BJ (cell line): ENCODE measurements at regions not wholly inside any gene's neighbourhood (a gene's known extent, or its start where the extent isn't known, plus 50 kb on each side); places are given as distances from the start of the nearest gene placed in this dataset.

Experiments used
- CTCF ChIA-PET: fragments of 350-600 bp; formaldehyde crosslinking; extraction: SDS; loops from one replicate; lab custom pipeline; 2021; ENCODE audit warnings: antibody characterized with exemption, inconsistent platforms; lab: Yijun Ruan, JAX
- POLR2A ChIA-PET: fragments of 300-600 bp; sonication (Branson Sonifier 250); formaldehyde crosslinking; extraction: SDS; loops from one replicate; lab custom pipeline; 2021; ENCODE audit warnings: antibody characterized with exemption; lab: Charles Lee
- DNase-seq: peaks from one replicate; pipeline ENCODE4 v3.0.0-alpha.2; 2011; ENCODE audit warnings: low read depth
- H3K27me3 ChIP-seq: 2 replicates; pipeline ENCODE4 v1.6.0; 2011; ENCODE audit warnings: low read length; ENCODE audit not compliant: control insufficient read depth, insufficient read depth
- H3K36me3 ChIP-seq: 2 replicates; pipeline ENCODE4 v1.5.1; 2011; ENCODE audit warnings: low read length; ENCODE audit not compliant: control insufficient read depth, insufficient read depth
- H3K4me3 ChIP-seq: 2 replicates; pipeline ENCODE4 v1.5.1; 2011; ENCODE audit warnings: low read depth, mild to moderate bottlenecking, control low read depth, low read length
- TF ChIP-seq, protein P1 (sequence below): IDR thresholded peaks from 2 replicates; pipeline ENCODE4 v1.5.1; 2011; ENCODE audit warnings: low read depth, mild to moderate bottlenecking, control low read depth, inconsistent platforms, low read length, moderate library complexity; ENCODE audit not compliant: insufficient read depth

DNA sequence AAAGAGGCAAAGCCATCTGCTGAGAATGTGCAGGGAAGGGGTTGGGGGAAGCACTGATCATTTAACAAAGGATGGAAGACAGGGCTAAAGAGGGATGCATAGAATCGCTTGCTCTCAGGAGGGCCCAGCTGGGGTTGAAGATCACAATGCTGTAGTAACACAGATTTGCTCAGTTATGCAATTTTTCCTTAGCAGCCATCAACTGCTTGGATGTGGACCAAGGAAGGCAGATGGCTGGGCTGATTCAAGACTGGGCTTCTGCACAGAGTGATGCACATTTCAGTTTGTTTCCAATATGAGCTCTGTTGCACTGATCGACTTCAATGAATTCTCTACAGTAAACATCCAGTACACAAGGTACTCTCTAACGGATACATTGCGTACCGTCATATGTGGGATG is 127.8 kb upstream of the TBL1X start:
- no peaks in the 10 kb centered on the region for H3K36me3 ChIP-seq
- TF ChIP-seq, protein P1, sequence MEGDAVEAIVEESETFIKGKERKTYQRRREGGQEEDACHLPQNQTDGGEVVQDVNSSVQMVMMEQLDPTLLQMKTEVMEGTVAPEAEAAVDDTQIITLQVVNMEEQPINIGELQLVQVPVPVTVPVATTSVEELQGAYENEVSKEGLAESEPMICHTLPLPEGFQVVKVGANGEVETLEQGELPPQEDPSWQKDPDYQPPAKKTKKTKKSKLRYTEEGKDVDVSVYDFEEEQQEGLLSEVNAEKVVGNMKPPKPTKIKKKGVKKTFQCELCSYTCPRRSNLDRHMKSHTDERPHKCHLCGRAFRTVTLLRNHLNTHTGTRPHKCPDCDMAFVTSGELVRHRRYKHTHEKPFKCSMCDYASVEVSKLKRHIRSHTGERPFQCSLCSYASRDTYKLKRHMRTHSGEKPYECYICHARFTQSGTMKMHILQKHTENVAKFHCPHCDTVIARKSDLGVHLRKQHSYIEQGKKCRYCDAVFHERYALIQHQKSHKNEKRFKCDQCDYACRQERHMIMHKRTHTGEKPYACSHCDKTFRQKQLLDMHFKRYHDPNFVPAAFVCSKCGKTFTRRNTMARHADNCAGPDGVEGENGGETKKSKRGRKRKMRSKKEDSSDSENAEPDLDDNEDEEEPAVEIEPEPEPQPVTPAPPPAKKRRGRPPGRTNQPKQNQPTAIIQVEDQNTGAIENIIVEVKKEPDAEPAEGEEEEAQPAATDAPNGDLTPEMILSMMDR, result no peak
- no peak overlapping the region for H3K4me3 ChIP-seq
- POLR2A ChIA-PET, result no interaction called here
- no peak for DNase-seq
- H3K27me3 ChIP-seq, result no peaks in the 10 kb centered on the region
- CTCF ChIA-PET, result no interaction called here

DNA sequence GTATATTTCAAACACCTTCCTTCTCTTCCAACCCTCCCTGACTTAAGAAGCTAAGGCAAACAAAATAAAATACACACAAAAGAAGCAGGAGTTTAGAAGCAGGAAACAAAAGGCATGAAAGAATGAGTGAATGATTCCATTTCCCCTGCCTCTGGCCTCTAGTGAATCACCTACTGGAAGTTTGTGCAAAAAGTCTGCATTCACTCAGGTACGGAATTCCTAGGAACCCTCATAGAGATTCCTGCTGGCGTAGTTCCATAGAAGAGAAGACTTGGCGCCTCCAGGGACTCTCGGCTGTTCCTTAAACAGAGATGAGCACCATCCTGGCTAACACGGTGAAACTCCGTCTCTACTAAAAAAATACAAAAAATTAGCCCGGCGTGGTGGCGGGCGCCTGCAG is 125.9 kb upstream of the TBL1X start:
- no peak overlapping the region for H3K4me3 ChIP-seq
- DNase-seq, result no peak
- no peaks in the 10 kb centered on the region for H3K27me3 ChIP-seq
- ChIA-PET CTCF (no interaction called here), POLR2A (no interaction called here)
- TF ChIP-seq, protein P1, result no peak
- H3K36me3 ChIP-seq, result no peaks in the 10 kb centered on the region

DNA sequence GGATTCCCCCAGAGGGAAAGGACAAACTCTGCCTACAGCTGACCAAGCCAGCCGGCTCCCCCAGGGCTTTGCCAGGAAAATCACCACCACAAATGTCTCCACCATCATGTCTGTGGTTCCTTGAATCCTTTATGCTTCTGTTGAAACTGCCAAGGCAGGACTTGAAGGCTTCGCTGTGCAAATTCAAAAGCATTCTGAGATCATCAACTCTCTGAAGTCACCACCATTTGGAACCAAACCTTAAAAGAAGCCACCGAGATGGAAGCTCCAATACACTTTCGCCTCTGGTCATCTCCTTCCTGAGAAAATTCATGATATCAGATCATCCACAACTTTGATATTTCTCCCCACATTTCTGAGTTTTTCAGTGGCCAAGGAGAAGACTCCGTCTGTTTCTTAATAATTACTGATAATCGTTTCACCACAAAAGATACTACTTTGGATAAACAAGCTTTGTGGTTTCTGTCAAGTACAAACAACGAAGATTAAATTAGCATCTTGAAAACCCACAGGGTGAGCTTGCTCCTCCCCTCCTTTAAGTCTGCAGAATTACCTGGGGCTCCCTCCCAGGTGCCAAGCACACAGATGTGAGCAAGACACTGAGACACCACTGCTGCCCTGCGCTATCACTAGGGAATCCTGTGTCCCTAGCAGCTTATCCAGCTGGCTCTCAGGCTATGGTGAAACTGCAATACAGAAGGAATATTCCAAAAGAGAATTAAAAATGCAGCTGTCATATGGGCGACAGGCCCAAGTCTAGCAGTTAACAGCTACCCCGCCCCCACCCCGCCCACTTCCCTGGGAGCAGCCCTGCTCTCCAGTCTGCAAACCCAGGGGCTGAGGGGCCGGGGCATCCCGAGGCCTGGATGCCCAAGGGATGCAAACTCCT is 125.0 kb upstream of the TBL1X start:
- CTCF ChIA-PET, result no interaction called here

DNA sequence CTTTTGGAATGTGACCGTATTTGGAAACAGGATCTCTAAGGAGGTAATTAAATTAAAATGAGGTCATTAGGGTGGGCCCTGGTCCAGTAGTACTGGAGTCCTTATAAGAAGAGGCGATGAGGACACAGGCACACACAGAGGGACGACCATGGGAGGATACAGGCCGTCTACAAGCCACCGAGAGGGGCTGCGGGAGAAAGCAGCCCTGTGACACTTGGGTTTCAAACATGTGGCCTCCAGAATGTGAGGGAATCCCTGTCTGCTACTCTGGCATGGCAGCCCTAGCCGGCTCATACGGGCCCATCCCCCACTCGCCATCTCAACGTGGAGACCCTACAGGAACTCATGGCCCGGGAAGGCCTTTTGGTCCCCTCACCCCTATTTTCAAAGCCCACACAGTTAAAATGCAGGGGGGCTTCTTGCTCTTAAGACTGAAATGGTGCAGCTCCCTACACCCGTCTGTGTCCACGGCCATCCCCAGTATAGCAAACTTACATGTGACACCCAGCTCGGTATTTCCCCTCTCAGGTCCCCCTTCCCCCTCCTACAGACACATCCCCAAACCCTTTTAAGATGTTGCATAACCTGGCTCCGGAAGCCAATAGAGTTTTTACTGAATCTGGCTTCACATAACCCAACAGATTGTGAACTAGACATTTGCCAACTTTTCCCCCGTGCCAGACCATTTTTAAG is 124.1 kb upstream of the TBL1X start:
- POLR2A ChIA-PET, result no interaction called here
- CTCF ChIA-PET, result no interaction called here
- no peaks in the 10 kb centered on the region for H3K27me3 ChIP-seq
- TF ChIP-seq, protein P1, result no peak
- H3K36me3 ChIP-seq, result no peaks in the 10 kb centered on the region
- no peak for DNase-seq
- H3K4me3 ChIP-seq, result no peak overlapping the region

More for the DNA sequence above, 125.0 kb upstream of the TBL1X start:
- H3K4me3 ChIP-seq, result no peak overlapping the region
- no peaks in the 10 kb centered on the region for H3K36me3 ChIP-seq
- no peak for DNase-seq
- POLR2A ChIA-PET, result no interaction called here
- H3K27me3 ChIP-seq, result no peaks in the 10 kb centered on the region
- TF ChIP-seq, protein P1, result no peak
